Upper lobe of left lung (tissue), 6 donors: ENCODE measurements at regions not wholly inside any gene's neighbourhood (a gene's known extent, or its start where the extent isn't known, plus 50 kb on each side); places are given as distances from the start of the nearest gene placed in this dataset.

Experiments
- ATAC-seq, 2 donors: fragments of 200-7000 bp; cut with Tn5 transposase; one replicate each; pipeline ENCODE4 v1.9.1; 2022; ENCODE audit warnings: mild to moderate bottlenecking in 2 of 2, moderate library complexity in 2 of 2; ENCODE audit not compliant: low FRiP score in 2 of 2
- DNase-seq, 2 donors: peaks; one replicate each; pipeline ENCODE4 v3.0.0-alpha.2; 2019 to 2020
- H3K27ac ChIP-seq, 4 donors: fragments of 200-600 bp; sonication (generic); one replicate each; pipeline ENCODE4 v1.5.1; 2016 to 2019
- H3K27me3 ChIP-seq, 4 donors: fragments of 200-600 bp; sonication (generic); one replicate each; pipeline ENCODE4 v1.5.1; 2017 to 2019
- H3K36me3 ChIP-seq, 4 donors: fragments of 200-600 bp; sonication (generic); one replicate each; pipeline ENCODE4 v1.5.1; 2016 to 2019
- H3K4me1 ChIP-seq, 4 donors: fragments of 200-600 bp; sonication (generic); one replicate each; pipeline ENCODE4 v1.5.1; 2018 to 2019
- H3K4me3 ChIP-seq, 4 donors: fragments of 200-600 bp; sonication (generic); one replicate each; pipeline ENCODE4 v1.5.1; 2017 to 2019; ENCODE audit warnings: mild to moderate bottlenecking in 2 of 4, moderate library complexity in 1 of 4
- H3K9me3 ChIP-seq, 4 donors: fragments of 200-600 bp; sonication (generic); one replicate each; pipeline ENCODE4 v1.5.1; 2018 to 2019
- EP300 ChIP-seq, 4 donors: sonication (generic); formaldehyde crosslinking; IDR thresholded peaks; one replicate each; pipeline ENCODE4 v1.5.1; 2017; ENCODE audit warnings: antibody characterized with exemption in 4 of 4, control low read depth in 2 of 4
- POLR2A ChIP-seq, 4 donors: fragments of 450-650 bp; IDR thresholded peaks; one replicate each; pipeline ENCODE4 v1.5.1; 2016 to 2017; ENCODE audit warnings: antibody characterized with exemption in 4 of 4, mild to moderate bottlenecking in 2 of 4
- POLR2AphosphoS5 ChIP-seq, 2 donors: sonication (generic); formaldehyde crosslinking; IDR thresholded peaks; one replicate each; pipeline ENCODE4 v1.5.1; 2017; ENCODE audit warnings: antibody characterized with exemption in 2 of 2
- WGBS, 2 donors: methylation state at CpG; one replicate each; pipeline ENCODE4 v1.1.5; 2017 to 2018; 5-methylcytosine and 5-hydroxymethylcytosine counted together
- TF ChIP-seq, protein P1 (sequence below), 6 experiments: fragments of 450-650 bp in 4 of 6; fragments of 200-600 bp in 2 of 6; sonication (generic) in 2 of 6; IDR thresholded peaks; one replicate each; pipeline ENCODE4 v1.5.1; 2016 to 2019; ENCODE audit warnings: antibody characterized with exemption in 6 of 6
- donor health status: DM: no; HTN: no; CAD: no; lungs with moderate emphysema.
- donor health status: DM: no; HTN: yes; CAD: no; lungs with severe emphysema.

DNA sequence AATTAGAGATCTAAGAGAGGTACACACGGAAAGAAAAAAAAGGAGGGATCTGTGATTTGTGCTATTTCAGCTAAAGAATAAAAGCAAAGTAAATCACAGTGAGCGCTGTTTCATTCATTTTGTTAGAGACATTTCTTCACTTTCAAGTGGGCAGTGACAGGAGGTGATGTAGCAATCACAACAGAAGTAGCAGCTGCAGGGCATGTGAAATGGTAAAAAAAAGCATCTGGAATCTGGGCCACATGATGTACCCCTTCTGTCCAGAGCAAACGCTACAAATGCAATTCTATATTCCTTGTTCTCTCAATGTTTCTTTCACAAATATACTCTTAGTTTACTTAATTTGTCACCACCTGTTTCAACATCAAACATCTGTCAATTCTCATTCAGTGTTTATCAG is 786.5 kb downstream of the LRRIQ3 start:
- DNase-seq (no peak), ATAC-seq (no peak)
- H3K9me3 ChIP-seq = no peaks in the 10 kb centered on the region
- H3K4me3 ChIP-seq = no peak overlapping the region
- H3K27me3 ChIP-seq = no peaks in the 10 kb centered on the region
- no peaks in the 10 kb centered on the region for H3K36me3 ChIP-seq
- H3K4me1 ChIP-seq = no peaks in the 10 kb centered on the region
- WGBS, 2 donors = 67 to 69% methylated on average over 3 of the region's 3 CpGs
- TF ChIP-seq EP300 (IDR thresholded peaks at IDR 0.05) (no peak), POLR2AphosphoS5 (IDR thresholded peaks at IDR 0.05) (no peak), POLR2A (IDR thresholded peaks at IDR 0.05) (no peak)
- TF ChIP-seq, protein P1, sequence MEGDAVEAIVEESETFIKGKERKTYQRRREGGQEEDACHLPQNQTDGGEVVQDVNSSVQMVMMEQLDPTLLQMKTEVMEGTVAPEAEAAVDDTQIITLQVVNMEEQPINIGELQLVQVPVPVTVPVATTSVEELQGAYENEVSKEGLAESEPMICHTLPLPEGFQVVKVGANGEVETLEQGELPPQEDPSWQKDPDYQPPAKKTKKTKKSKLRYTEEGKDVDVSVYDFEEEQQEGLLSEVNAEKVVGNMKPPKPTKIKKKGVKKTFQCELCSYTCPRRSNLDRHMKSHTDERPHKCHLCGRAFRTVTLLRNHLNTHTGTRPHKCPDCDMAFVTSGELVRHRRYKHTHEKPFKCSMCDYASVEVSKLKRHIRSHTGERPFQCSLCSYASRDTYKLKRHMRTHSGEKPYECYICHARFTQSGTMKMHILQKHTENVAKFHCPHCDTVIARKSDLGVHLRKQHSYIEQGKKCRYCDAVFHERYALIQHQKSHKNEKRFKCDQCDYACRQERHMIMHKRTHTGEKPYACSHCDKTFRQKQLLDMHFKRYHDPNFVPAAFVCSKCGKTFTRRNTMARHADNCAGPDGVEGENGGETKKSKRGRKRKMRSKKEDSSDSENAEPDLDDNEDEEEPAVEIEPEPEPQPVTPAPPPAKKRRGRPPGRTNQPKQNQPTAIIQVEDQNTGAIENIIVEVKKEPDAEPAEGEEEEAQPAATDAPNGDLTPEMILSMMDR (IDR thresholded peaks at IDR 0.05) = no peak
- H3K27ac ChIP-seq = no peak overlapping the region

- no peaks in the 10 kb centered on the region for H3K36me3 ChIP-seq
- no peak for TF ChIP-seq EP300 (IDR thresholded peaks at IDR 0.05)
- TF ChIP-seq, protein P1 (IDR thresholded peaks at IDR 0.05) = no peak
- no peak for TF ChIP-seq POLR2A (IDR thresholded peaks at IDR 0.05)
- no peak for TF ChIP-seq POLR2AphosphoS5 (IDR thresholded peaks at IDR 0.05)
- H3K4me3 ChIP-seq = no peak overlapping the region
- WGBS, 2 donors = 74 to 89% methylated on average over 2 of the region's 2 CpGs
- no peak for DNase-seq
- no peak for ATAC-seq
- no peaks in the 10 kb centered on the region for H3K27me3 ChIP-seq
- no peak overlapping the region for H3K27ac ChIP-seq
- no peaks in the 10 kb centered on the region for H3K9me3 ChIP-seq
- no peaks in the 10 kb centered on the region for H3K4me1 ChIP-seq
Measured at GRCh38 chr1:73401666-73402065, 796.3 kb downstream of the LRRIQ3 start.

GRCh38 chr1:73382966-73383365 is 815.0 kb downstream of the LRRIQ3 start:
- no peak for ATAC-seq
- H3K27ac ChIP-seq = no peak overlapping the region
- TF ChIP-seq, protein P1 (IDR thresholded peaks at IDR 0.05) = no peak
- TF ChIP-seq EP300 (IDR thresholded peaks at IDR 0.05) = no peak
- TF ChIP-seq POLR2AphosphoS5 (IDR thresholded peaks at IDR 0.05) = no peak

GRCh38 chr1:73366734-73367413 is 831.1 kb downstream of the LRRIQ3 start:
- no peaks in the 10 kb centered on the region for H3K27me3 ChIP-seq
- 81 to 85% methylated on average over 5 of the region's 5 CpGs for WGBS, 2 donors
- ATAC-seq = no peak
- no peak for DNase-seq
- TF ChIP-seq EP300 (IDR thresholded peaks at IDR 0.05) = no peak
- no peak for TF ChIP-seq POLR2A (IDR thresholded peaks at IDR 0.05)
- TF ChIP-seq POLR2AphosphoS5 (IDR thresholded peaks at IDR 0.05) = no peak
- TF ChIP-seq, protein P1 (IDR thresholded peaks at IDR 0.05) = no peak
- H3K9me3 ChIP-seq = no peaks in the 10 kb centered on the region
- H3K4me3 ChIP-seq = no peak overlapping the region
- no peak overlapping the region for H3K27ac ChIP-seq
- H3K36me3 ChIP-seq = no peaks in the 10 kb centered on the region
- no peaks in the 10 kb centered on the region for H3K4me1 ChIP-seq

More at GRCh38 chr1:73382966-73383365, 815.0 kb downstream of the LRRIQ3 start:
- H3K27me3 ChIP-seq = no peaks in the 10 kb centered on the region
- H3K4me3 ChIP-seq = no peak overlapping the region
- WGBS, 2 donors = 72 to 79% methylated on average over 3 of the region's 3 CpGs
- H3K36me3 ChIP-seq = no peaks in the 10 kb centered on the region
- DNase-seq = no peak
- H3K4me1 ChIP-seq = no peaks in the 10 kb centered on the region
- H3K9me3 ChIP-seq = no peaks in the 10 kb centered on the region

DNA sequence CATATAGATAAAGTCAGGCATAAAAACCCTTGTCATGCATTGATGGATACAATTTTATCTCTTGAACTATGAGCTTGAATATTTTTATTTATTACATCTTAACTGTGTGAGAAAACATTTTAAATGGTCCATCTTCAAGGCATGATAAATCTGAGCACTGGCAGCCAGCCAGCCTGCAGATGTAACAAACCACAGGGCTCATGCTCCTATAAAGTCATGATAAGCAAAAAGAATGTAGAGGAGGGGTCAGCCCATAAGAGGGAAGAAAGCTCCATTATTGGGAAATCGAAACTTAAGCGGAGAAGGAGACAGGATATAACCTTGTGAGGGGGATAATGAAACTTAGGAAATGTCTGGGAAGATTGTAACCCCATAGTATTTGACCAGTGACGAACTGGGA is 839.0 kb downstream of the LRRIQ3 start:
- Histone ChIP-seq H3K4me3 (no peak overlapping the region), H3K27me3 (no peaks in the 10 kb centered on the region), H3K36me3 (no peaks in the 10 kb centered on the region), H3K9me3 (no peaks in the 10 kb centered on the region), H3K27ac (no peak overlapping the region), H3K4me1 (no peaks in the 10 kb centered on the region)
- WGBS, 2 donors = 79% methylated on average over 3 of the region's 3 CpGs
- ATAC-seq (no peak), DNase-seq (no peak)
- TF ChIP-seq EP300 (IDR thresholded peaks at IDR 0.05) (no peak), POLR2A (IDR thresholded peaks at IDR 0.05) (no peak), POLR2AphosphoS5 (IDR thresholded peaks at IDR 0.05) (no peak)
- TF ChIP-seq, protein P1 (IDR thresholded peaks at IDR 0.05) = no peak
